HG03103 (cell line): ENCODE measurements at regions not wholly inside any gene's neighbourhood (a gene's known extent, or its start where the extent isn't known, plus 50 kb on each side); places are given as distances from the start of the nearest gene placed in this dataset.
"Not testable (repeated sequence)": the region's sequence is repeated elsewhere in the genome, so short reads cannot be mapped to it uniquely, and the experiment has no call there.

Source experiments
- ATAC-seq: cut with Tn5 transposase; IDR thresholded peaks from one replicate; pipeline ENCODE4 v1.9.1; 2021; ENCODE audit warnings: low read depth; ENCODE audit not compliant: unreplicated experiment

- ATAC-seq, result no peak
Measured at GRCh38 chr1:4132352-4133296, 232.6 kb upstream of the C1orf174 start.

DNA sequence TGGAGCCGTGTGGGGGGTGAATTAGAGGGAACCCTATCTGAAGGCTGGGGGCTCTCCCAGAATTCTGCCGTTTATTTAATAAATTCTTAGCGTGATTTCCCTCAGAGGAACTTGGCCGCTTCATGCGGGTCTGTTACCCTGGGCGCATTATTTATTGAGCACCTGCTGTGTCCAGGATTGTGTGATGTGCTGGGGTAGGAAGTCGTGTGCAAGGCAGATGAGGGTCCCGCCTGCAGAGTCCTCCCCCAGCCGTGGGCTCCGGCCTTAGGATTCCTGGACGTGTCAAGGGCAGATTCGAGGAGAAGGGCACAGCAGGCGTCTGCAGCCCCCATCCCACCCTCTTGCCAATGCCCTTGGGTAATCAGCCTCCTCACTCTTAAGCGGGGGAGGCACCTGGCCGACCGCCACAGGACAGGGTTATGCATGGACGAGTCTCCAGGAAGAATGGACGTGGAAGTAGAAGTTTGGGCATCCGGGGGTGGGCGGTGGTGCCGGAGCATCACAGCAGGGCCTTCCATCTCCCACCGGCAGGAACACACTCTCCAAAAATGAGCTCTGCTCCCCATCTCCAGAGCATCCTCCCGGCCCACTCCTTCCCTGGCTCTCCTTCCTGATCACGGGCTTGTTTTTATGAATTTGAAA lies 233.3 kb upstream of the C1orf174 start:
- no peak for ATAC-seq

GRCh38 chr1:4133939-4134321 lies 233.9 kb upstream of the C1orf174 start:
- ATAC-seq, result no peak

DNA sequence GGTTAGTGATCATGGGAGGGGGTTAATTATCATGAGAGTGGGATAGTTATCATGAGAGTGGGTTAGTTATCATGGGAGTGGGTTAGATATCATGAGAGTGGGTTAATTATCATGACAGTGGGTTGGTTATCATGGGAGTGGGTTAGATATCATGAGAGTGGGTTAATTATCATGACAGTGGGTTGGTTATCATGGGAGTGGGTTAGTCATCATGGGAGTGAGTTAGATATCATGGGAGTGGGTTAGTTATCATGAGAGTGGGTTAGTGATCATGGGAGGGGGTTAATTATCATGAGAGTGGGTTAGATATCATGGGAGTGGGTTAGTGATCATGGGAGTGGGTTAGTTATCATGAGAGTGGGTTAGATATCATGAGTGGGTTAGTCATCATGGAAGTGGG lies 235.8 kb upstream of the C1orf174 start:
- not testable (repeated sequence) for ATAC-seq

DNA sequence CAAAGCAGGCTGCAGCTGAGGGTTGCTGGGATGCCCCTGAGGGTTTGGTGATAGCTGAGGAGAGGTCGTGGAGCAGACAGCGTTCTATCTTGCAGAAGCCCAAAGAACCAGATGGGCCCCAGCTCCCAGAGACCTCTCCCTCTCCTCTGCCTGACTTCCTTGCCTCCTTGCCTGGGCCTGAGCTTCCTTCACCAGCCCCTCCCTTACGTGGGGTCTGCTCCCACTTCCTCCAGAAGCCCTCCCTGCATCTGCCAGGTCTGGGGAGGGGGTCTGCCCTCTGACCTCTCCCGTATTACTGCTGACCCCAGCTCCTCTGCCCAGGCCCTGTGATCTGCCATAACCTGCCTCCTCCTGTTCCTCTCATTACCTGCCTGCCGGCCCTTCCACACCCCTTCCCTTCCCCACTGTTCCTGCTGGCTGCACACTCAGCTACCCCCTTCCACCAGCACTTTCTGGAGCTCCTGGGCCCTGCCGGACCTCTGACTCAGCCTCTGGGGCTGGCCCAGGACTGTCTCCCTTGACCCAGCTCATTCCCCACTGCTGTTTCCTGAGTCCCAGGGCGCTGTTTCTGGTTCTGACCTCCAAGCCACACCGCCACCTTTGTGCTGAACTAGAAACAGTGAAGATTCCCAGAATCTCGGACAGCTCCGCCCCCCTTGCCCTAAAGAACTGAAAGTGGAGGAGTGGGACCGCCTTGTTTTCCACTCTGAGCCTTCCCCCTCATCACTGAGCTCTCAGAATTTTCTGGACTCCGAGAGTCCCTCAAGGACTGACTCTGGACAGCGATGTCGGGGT lies 237.7 kb upstream of the C1orf174 start:
- ATAC-seq, result no peak

GRCh38 chr1:4139646-4140045 lies 239.6 kb upstream of the C1orf174 start:
- no peak for ATAC-seq

- ATAC-seq, result no peak
Measured at GRCh38 chr1:4140241-4140640, 240.2 kb upstream of the C1orf174 start.

DNA sequence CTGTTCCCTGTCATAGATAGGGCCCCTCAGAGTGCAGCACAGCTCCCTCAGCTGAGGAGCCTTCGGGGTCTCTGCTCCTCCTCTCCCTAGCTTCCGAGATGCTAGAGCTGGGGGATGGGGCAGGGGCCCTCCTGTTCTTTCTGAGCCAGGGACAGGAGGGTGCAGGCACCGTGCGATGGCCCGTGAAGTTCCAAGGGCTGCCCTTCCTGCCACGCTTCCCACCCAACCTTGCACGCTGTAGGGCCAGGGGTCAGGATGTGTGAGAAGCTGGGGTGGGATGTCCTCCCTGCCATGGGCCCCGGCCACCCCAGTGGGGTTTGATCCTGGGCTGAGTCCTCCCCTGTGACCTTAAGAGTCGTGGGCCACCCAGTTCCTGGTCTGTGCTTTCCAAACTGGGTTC lies 240.7 kb upstream of the C1orf174 start:
- ATAC-seq, result no peak

DNA sequence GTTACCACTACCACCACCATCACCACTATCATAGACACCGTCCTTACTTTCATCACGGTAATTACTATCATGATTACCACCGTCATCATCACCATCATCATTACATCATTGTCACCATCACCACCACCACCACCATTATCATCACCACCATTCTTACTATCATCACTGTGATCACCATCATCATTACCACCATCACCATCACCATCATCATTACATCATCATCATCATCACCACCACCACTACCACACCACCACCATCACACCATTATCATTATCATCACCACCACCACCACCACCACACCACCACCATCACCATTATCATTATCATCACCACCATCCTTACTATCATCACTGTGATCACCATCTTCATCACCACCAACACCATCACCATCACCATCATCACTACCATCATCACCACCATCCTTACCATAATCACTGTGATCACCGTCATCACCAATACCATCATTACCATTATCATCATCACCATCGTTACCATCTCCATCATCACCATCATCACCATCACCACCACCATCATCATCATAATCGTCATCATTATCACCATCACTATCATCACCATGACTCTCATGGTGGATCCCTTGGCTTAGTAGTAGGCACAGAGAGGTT lies 244.4 kb upstream of the C1orf174 start:
- no peak for ATAC-seq

- ATAC-seq, result no peak
Measured at GRCh38 chr1:4146101-4146500, 246.0 kb upstream of the C1orf174 start.

DNA sequence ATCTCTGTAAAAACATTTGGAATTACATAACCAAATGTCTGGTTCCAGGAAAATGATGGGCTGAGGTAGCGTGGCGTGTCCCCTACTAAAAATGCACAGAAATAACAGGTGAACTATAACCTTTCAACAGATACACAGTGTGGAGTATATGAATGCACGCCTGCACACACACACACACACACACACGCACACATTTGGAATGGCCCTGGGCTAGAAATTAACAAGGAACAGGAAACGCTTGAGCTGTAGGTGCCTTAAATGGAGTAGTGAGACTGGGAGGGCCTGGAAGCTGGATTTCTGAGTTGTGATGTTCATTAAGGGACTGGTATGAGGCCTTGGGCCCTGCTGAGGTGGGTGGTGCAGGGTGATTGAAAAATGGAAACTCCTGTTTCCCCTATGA lies 246.5 kb upstream of the C1orf174 start:
- ATAC-seq, result no peak

DNA sequence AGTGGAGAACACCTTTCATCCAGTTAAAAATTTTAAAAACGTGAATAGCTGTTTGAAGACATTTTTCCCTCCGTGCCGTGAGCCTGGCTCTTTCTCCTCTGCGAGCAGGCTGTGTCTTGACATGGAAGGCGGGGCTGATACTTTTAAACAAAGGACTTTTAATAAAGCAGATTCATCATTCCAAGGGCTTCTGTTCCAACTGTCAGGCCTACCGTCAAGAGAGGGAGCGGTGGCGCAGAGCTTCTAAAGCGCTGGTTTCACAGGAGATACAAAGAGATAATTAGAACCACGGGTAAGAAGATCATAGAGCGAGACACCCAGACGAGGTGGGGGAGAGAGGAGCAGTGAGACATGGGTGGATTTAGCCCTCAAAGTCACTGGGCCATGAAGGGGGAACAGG lies 247.4 kb upstream of the C1orf174 start:
- no peak for ATAC-seq

DNA sequence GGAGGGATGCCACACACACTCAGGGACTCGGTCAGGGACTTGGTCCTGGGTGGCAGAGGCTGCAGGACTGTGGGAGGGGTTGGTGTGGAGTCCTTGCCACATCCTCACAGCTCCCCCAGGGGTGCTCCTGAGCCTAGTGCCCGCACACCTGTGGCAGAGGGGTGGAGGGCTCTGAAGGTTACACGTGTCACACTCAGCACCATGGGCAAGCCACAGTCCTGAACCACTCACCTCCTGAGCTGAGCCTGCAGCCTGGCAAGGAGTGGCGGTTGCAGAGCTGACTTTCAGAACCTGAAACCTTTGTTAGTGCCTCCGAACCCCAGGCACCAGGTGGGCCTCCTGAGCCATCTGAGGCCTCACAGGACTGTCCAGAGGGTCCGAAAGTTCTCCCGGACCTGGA lies 249.2 kb upstream of the C1orf174 start:
- ATAC-seq, result no peak

GRCh38 chr1:4149831-4150230 lies 249.8 kb upstream of the C1orf174 start:
- no peak for ATAC-seq

GRCh38 chr1:4150262-4150661 lies 250.2 kb upstream of the C1orf174 start:
- no peak for ATAC-seq

DNA sequence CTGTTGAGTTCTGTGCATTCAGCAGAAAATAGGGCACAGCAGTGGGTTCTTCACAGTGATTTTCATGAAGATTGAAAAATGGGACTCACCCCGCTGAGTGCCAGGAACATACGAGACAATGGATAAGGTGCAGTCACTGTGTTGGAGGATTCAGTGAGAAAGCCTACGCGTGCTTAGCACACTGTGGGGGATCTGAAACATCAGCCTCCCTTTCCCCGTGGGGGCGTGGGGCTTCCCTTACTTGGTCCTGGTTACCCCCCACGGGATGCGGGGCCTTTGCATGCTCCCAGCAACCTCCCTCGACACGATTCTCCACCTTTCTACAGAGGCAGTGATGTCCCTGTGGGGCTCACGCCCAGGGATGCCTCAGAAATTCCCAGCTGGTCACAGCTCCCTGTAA lies 252.2 kb upstream of the C1orf174 start:
- ATAC-seq, result no peak

DNA sequence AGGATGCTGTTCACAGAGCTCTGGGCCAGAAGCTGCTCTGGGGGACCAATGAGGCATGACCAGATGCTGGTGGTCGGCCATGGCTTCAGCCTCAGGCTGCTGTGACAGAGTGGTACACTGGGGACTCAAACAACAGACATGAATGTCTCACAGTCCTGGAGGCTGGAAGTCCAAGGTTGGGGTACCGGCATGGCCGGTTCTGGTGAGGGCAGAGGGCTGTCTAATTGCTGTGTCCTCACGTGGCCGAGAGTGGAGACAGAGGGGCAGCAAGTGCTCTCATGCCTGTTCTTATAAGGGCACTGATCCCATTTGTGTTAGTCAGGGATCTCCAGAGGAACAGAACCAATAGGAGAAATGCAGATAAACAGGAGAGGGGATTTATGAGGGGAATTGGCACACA lies 253.5 kb upstream of the C1orf174 start:
- ATAC-seq, result no peak

DNA sequence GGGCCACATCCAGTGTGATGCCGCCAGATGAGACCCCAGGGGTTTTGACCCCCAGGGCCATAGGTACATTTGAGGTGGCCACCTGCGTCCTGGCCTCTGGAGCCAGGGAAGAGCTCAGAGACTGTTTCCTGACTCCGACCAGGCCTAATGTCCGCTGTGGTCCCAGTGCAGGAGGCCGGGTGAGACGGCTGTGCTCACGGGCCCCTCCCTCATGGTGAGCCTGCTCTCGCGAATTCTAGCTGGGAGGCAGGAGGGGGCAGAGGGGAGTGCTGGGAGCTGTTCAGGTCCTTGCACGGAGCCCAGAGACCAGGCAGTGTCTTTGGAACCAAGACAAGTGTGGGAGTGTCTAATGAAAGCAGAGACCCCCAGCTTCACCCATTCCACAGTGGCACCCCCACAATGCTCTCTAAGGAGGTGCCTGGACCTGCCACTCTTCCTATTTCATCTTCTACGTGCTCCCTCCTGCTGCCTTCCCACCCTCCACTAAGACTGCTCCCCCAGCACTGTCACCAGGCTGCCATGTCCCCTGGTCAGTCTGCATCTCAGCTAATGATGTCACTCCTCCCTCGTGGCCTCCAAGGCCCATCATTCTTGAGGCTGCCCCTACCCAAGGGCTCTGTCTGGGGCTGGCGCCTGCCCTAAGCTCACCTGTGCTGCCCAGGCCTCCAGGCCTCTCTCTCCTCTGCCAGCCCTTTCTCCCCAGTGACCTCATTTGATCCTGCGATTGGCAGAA lies 256.3 kb upstream of the C1orf174 start:
- no peak for ATAC-seq

- ATAC-seq, result no peak
Measured at GRCh38 chr1:4160181-4160580, 260.1 kb upstream of the C1orf174 start.

GRCh38 chr1:4161366-4162006 lies 261.4 kb upstream of the C1orf174 start:
- ATAC-seq, result no peak
